H4 (cell line): ENCODE measurements at regions not wholly inside any gene's neighbourhood (a gene's known extent, or its start where the extent isn't known, plus 50 kb on each side); places are given as distances from the start of the nearest gene placed in this dataset.

ENCODE experiments used
- DNase-seq: peaks from one replicate; pipeline ENCODE4 v3.0.0-alpha.2; 2015; ENCODE audit warnings: low spot score

DNA sequence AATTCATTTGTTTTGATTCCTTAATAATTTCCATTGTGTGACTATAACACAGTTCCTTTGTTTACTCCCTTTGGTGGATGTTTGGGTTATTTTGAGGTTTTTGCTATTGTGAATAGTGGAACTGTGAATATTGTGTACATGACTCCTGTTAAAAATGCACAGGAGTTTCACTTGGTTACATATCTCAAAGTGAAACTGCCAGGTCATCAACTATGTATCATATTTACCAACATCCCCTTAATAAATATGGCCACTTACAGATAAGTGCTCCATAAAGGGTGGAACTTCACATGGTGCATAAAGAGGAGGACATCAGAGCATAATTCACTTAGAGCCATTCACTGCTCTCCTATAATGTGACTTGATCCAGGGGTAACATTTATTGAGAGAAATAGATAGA is 328.9 kb downstream of the SEC23A start:
- no peak for DNase-seq

- no peak for DNase-seq
These were observed 332.8 kb downstream of the SEC23A start for GRCh38 chr14:38770251-38770650.

DNA sequence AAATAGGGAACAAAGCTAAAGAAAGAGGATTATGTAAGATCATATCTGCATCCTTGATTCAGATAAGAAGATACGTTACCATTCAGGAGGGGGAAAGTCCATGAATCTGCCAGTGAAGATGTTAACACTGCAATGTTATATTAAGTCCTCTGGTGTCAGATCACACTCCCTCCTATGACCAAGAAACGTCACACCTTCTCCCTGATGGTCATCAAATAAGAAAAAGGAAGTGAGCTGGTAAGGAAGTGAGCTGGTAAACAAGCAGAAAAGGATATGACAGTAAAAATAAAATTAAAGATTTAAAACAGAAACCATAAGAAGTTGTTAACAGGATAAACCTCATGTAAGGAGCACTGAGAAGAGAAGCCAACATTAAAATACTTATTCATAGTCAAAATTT is 340.2 kb downstream of the SEC23A start:
- no peak for DNase-seq

DNA sequence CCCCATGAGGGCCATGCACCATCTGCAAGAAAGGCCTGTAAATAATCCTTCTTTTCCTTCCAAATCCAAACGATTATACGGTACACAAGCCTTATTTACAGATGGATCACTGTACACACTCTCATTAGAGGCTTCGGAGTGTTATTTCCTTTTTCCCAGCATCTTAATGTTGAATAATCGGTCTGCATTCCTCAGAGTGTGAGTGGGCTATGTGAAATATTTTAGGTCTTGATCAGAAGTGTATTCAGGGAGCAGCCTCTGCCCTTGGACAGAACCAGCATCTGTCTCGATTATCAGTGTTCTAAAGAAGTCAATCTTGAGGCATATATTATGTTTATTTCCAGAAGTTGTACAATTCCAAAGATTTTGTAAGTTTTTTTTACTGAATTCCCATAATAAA is 340.6 kb downstream of the SEC23A start:
- no peak for DNase-seq

- DNase-seq, result no peak
These were observed 342.0 kb downstream of the SEC23A start for GRCh38 chr14:38761033-38761432.

- no peak for DNase-seq
These were observed 344.4 kb downstream of the SEC23A start for GRCh38 chr14:38758661-38759060.

GRCh38 chr14:38755036-38755435 is 348.0 kb downstream of the SEC23A start:
- DNase-seq, result no peak

- DNase-seq, result no peak
These were observed 350.3 kb downstream of the SEC23A start for GRCh38 chr14:38752750-38753149.

GRCh38 chr14:38752341-38752740 is 350.7 kb downstream of the SEC23A start:
- no peak for DNase-seq

DNA sequence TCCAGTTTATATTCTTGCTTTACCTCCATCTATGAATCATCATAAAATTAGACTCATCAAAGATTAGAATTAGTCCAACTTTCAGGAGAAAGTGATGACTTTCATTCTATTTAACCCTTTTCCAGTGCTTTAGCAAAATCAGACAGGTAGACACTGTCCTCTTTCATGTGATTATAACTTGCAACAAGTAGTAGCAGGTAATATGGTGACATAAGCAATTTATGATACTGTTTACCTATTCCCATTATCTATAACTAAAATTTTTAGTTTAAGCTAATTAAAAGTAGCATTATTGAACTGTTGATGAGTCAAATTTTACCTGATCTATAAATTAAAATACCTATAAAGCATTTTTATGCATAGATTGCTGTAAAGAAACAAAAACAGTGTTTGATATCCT is 351.6 kb downstream of the SEC23A start:
- DNase-seq, result no peak

DNA sequence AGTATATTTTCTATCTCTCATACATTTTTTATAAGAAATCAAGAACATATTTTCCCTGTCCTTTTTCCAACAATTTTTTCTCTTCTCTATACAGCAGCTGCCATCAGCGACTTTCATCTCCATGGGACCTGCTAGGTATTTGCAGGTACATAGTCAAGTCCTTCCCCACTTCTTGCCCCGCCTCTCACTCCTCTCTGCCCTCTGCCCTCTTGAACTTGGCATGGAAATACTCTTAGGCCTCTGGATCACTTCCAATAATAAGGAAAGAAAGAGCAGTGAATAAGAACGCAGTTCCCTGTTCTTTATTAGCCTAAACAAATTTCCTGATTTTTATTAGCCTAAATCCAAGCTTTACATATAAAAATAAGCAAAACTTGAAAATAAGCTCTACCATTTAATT is 353.1 kb downstream of the SEC23A start:
- no peak for DNase-seq

- DNase-seq, result no peak
These were observed 357.2 kb downstream of the SEC23A start for GRCh38 chr14:38745861-38746260.

DNA sequence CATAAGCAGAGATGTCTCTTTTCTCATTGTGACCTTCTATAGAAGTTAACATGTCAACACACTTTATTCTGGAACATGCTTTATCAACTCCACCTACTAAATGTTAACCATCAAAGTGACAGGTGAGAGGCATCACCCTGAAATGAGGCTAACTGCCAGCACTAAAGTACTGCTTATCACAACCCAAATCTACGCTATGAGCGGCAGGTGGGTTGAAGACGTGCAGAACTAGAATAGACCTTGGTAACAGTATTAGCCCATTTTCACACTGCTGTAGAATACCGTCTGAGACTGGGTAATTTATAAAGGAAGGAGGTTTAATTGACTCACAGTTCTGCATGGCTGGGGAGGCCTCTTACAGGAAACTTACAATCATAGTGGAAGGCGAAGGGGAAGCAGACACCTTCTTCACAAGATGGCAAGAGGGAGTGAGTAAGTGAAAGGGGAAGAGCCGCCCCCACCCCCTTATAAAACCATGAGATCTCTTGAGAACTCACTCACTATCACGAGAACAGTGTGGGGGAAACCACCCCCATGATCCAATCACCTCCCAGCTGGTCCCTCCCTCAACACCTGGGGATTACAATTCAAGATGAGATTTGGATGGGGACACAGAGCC is 359.0 kb downstream of the SEC23A start:
- no peak for DNase-seq

DNA sequence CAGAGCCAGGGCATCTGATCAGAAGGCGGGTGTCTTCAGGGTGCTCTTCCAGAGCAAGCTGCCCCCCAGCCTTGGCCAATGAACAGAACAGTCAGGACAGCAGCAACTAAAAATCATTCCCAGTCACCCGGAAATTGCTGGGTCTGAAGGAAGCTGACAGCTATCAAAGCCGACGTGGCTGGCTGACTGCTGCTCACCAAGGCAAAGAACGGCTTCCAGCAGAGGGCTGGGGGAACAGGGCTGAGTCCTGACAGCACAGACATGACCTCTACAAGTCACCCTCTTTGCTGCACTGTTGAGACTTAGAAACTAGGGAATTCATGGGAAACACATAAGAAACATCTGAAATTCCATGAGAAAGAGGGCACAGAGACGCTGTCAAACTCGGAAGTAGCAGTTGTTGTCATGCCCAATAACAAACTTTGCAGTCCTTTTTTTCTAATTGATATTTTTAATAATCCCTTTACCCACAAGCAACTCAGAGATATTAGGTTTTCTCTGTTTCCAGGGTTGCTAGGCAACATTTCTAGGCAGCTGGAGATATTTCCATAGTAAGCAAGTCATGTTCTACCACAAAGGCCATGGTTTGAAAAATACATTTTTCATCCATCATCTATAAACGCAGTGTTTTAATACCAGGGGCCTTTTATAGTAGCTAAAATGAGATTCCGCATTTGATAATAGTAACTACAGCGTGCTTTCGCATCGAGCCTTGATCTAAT is 365.2 kb downstream of the SEC23A start:
- DNase-seq, result no peak

DNA sequence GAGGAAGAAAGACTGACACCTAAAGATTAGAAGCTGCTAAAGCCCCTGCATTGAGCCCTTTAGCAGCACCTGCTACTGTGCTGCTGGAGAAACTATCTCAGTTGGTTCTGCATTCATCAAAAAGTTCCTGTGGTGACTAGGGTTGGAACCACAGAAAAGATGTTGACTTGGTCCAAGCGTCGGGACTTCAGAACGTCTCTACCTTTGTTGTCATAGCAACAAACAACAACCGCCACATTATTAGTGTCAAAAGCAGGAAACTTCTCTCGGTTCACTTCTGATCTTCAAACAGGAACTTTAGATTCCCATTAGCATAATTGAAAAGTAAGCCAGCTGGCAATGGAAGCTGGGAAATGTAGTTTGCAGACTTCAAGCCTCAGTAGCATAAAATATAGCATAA is 368.0 kb downstream of the SEC23A start:
- no peak for DNase-seq

GRCh38 chr14:38731962-38732361 is 371.1 kb downstream of the SEC23A start:
- no peak for DNase-seq

DNA sequence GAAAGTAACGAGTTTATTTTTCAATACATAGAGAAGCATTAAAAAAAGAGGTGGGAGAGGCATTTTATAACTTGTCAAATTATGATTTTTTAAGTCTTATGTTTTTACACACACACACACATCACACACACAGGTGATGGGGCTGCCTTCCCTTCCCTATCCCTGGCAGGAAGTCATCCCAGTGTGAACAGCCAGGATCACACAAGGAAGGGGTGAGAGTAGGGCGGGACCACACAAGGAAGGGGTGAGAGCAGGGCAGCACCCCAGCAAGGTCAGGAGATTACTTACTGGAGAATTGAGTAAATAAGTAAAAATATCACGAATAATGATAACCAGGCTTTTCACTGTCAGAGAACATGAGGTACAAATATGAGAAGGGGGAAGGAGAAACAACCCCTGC is 372.6 kb downstream of the SEC23A start:
- no peak for DNase-seq

DNA sequence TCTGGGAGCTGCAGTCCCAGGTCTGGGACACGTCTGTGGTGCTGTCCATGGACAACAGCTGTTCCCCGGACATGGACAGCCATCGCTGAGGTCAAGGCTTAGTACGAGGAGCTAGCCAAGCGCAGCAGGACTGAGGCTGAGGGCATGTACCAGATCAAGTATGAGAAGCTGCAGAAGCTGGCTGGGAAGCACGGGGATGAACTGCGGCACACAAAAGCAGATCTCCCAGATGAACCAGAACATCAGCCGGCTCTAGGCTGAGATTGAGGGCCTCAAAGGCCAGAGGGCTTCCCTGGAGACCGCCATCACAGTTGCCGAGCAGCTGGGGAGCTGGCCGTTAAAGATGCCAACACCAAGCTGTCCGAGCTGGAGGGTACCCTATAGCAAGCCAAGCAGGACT is 375.3 kb downstream of the SEC23A start:
- no peak for DNase-seq

GRCh38 chr14:38724621-38725020 is 378.4 kb downstream of the SEC23A start:
- no peak for DNase-seq

GRCh38 chr14:38723959-38724358 is 379.1 kb downstream of the SEC23A start:
- no peak for DNase-seq

GRCh38 chr14:38723277-38723676 is 379.8 kb downstream of the SEC23A start:
- DNase-seq, result no peak

DNA sequence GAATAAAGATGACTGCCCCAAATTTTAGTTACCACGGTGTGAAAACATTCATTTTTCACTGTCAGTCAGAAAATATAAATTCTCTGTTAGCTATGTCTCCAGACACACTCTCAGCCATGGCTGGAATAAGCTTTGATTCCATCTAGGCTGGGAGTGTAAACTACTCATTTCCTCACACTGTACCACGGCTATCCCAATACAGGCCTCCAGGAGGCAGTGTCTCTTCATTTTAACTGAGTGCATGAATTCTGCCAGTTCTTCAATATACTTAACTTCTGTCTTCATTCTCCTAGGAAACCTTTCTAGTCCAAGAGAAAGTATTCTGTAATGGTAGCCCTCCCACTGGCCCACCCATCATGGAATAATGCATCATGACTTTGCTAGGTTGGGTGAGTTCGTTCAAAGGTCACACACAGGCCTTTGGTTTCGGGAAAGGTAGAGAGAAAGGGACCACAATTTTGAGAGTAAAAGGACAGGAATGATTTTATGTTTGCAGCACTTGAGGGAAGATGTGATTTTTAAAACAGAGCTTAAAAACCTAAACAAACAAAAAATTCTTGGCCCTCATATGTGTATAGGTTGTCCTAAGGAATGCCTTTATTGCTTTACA is 381.1 kb downstream of the SEC23A start:
- no peak for DNase-seq

DNA sequence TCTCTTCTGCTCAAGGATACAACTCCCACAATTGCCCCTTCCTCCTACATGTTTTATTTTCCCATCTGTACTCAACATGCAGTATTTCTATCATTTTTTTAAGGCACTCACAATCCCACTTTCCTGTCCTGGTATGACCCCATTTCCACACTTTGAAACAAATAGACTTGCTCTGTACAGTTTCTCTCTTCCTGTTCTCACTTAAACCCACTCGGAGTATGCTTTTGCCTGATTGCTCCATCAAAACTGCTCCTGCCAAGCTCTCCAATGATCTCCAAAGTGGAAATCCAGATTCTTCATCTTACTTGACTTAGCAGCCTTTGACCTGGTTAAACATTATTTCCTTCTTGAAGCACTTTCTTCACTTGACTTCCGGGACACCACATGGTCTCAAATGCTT is 384.5 kb downstream of the SEC23A start:
- DNase-seq, result no peak
